ENCODE measurements at regions not wholly inside any gene's neighbourhood (a gene's known extent, or its start where the extent isn't known, plus 50 kb on each side); places are given as distances from the start of the nearest gene placed in this dataset.

DNA sequence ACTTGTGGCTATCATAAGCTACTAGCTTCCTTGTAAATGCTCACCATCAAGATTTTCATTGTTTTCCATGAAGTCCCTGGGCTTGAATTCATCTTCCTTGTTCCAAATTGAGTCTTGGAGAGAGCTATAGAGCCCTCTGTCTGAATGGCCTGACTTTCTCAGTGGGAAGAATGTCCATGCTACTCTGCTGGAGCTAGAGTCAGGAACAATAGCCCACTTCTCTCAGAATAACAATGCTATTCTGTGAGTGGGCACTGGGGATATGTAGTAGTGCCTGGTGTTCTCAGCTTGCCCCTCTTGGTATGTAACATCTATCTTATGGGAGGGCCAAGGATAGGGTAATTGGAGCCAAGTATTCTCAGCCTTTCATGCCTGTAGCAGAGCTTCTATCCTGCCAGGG lies 127.6 kb upstream of the TRHDE start:
- H3K4me3 ChIP-seq (ENCODE audit: control insufficient read depth in 1 of 2, extremely low read depth in 1 of 2, low read length in 1 of 2): no peak overlapping the region
- no peak overlapping the region for H3K27ac ChIP-seq (ENCODE audit: low read length)
- H3K9me3 ChIP-seq: no peaks in the 10 kb centered on the region
- ATAC-seq (replicated peaks in 1 of 4) (no peak), DNase-seq (no peak)
- H3K36me3 ChIP-seq (ENCODE audit: control insufficient read depth in 2 of 2, extremely low read depth in 1 of 2, insufficient read depth in 1 of 2, low read length in 1 of 2): no peaks in the 10 kb centered on the region
- no peaks in the 10 kb centered on the region for H3K9me3 Mint-ChIP-seq
- peaks cover 0 to 3% of the 10 kb centered on the region in 2 experiments for H3K27me3 ChIP-seq (replicated peaks in 1 of 2; ENCODE audit: control insufficient read depth in 2 of 2, extremely low read depth in 1 of 2, insufficient read depth in 2 of 2, low read length in 1 of 2)
- ChIA-PET CTCF (interaction anchor here in 1 of 2 donors (0.6 kb wide), 1 partner anchor 9 kb away, joined by 5 read pairs; no protein-coding TSS in a partner anchor), POLR2A (no interaction called here)
- H3K27me3 Mint-ChIP-seq: no peaks in the 10 kb centered on the region
- no peak overlapping the region for H3K4me3 Mint-ChIP-seq
- no peaks in the 10 kb centered on the region for H3K36me3 Mint-ChIP-seq
- no peaks in the 10 kb centered on the region for H3K4me1 ChIP-seq (ENCODE audit: control insufficient read depth in 1 of 2, extremely low read depth in 1 of 2, insufficient read depth in 2 of 2, low read length in 2 of 2)
- H3K4me1 Mint-ChIP-seq: no peaks in the 10 kb centered on the region
- no peak overlapping the region for H3K27ac Mint-ChIP-seq

DNA sequence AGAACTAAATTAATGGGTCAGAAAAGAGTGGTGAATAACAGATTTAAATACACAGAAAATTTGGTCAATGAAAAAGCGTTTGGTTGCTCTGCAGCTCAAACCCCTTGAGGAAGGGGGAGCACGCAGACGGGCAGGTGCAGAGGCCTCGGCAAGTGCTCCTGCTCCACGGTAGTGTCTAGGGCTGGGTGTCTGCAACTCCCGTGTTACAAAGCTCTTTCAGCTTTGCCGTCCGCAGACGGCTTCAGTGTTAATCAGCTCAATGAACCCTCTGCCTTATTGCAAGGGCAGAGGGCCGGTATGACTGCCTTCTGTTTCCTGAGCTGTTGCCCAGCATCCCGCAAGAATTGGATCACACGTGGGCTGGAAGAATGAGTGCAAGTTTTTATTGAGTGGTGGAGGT lies 125.7 kb upstream of the TRHDE start:
- no peak overlapping the region for H3K27ac ChIP-seq (ENCODE audit: low read length)
- H3K9me3 ChIP-seq: no peaks in the 10 kb centered on the region
- Mint-ChIP-seq H3K27ac (no peak overlapping the region), H3K4me3 (no peak overlapping the region), H3K36me3 (no peaks in the 10 kb centered on the region), H3K27me3 (no peaks in the 10 kb centered on the region), H3K9me3 (no peaks in the 10 kb centered on the region), H3K4me1 (no peaks in the 10 kb centered on the region)
- H3K36me3 ChIP-seq (ENCODE audit: control insufficient read depth in 2 of 2, extremely low read depth in 1 of 2, insufficient read depth in 1 of 2, low read length in 1 of 2): no peaks in the 10 kb centered on the region
- no peak for ATAC-seq (replicated peaks in 1 of 4)
- DNase-seq: no peak
- H3K27me3 ChIP-seq (replicated peaks in 1 of 2; ENCODE audit: control insufficient read depth in 2 of 2, extremely low read depth in 1 of 2, insufficient read depth in 2 of 2, low read length in 1 of 2): peaks cover 0 to 3% of the 10 kb centered on the region in 2 experiments
- WGBS (ENCODE audit: insufficient coverage): 79% methylated on average over 10 of the region's 12 CpGs
- no peaks in the 10 kb centered on the region for H3K4me1 ChIP-seq (ENCODE audit: control insufficient read depth in 1 of 2, extremely low read depth in 1 of 2, insufficient read depth in 2 of 2, low read length in 2 of 2)
- H3K4me3 ChIP-seq (ENCODE audit: control insufficient read depth in 1 of 2, extremely low read depth in 1 of 2, low read length in 1 of 2): no peak overlapping the region
- POLR2A ChIA-PET: no interaction called here
- CTCF ChIA-PET: no interaction called here

DNA sequence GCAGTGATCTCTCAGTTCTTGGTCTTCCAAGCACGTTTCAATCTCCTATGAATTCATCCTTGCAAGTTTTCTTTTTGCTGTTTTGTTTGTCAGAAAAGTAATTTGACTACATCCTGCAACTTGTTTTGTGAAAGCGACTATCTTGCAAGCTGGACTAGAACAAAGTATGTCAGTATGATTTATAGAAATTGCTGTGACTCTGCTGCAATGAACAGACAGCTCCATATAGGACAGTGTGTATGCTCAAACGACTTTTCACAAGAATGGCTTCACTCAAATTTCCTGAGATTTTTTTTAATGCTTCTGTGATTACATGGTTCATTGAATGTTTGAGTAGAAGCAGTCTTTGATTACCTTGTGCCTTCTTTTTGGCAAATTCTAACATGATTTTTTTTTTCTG lies 123.5 kb upstream of the TRHDE start:
- Mint-ChIP-seq H3K27ac (no peak overlapping the region), H3K27me3 (no peaks in the 10 kb centered on the region), H3K4me1 (no peaks in the 10 kb centered on the region), H3K9me3 (no peaks in the 10 kb centered on the region), H3K36me3 (no peaks in the 10 kb centered on the region), H3K4me3 (no peak overlapping the region)
- no peak overlapping the region for H3K27ac ChIP-seq (ENCODE audit: low read length)
- DNase-seq (no peak), ATAC-seq (replicated peaks in 1 of 4) (no peak)
- no peak overlapping the region for H3K4me3 ChIP-seq (ENCODE audit: control insufficient read depth in 1 of 2, extremely low read depth in 1 of 2, low read length in 1 of 2)
- 50% methylated on average over 2 of the region's 3 CpGs for WGBS (ENCODE audit: insufficient coverage)
- ChIA-PET POLR2A (no interaction called here), CTCF (no interaction called here)
- H3K27me3 ChIP-seq (replicated peaks in 1 of 2; ENCODE audit: control insufficient read depth in 2 of 2, extremely low read depth in 1 of 2, insufficient read depth in 2 of 2, low read length in 1 of 2): no peaks in the 10 kb centered on the region
- H3K9me3 ChIP-seq: no peaks in the 10 kb centered on the region
- no peaks in the 10 kb centered on the region for H3K4me1 ChIP-seq (ENCODE audit: control insufficient read depth in 1 of 2, extremely low read depth in 1 of 2, insufficient read depth in 2 of 2, low read length in 2 of 2)
- H3K36me3 ChIP-seq (ENCODE audit: control insufficient read depth in 2 of 2, extremely low read depth in 1 of 2, insufficient read depth in 1 of 2, low read length in 1 of 2): no peaks in the 10 kb centered on the region

- Mint-ChIP-seq H3K36me3 (no peaks in the 10 kb centered on the region), H3K27ac (no peak overlapping the region), H3K4me1 (no peaks in the 10 kb centered on the region), H3K27me3 (peaks cover 0 to 3% of the 10 kb centered on the region in 2 donors), H3K9me3 (peaks cover 0 to 3% (median 0%) of the 10 kb centered on the region in 3 donors), H3K4me3 (no peak overlapping the region)
- H3K4me3 ChIP-seq (ENCODE audit: control insufficient read depth in 1 of 2, extremely low read depth in 1 of 2, low read length in 1 of 2): no peak overlapping the region
- DNase-seq: no peak
- no peak overlapping the region for H3K27ac ChIP-seq (ENCODE audit: low read length)
- H3K27me3 ChIP-seq (replicated peaks in 1 of 2; ENCODE audit: control insufficient read depth in 2 of 2, extremely low read depth in 1 of 2, insufficient read depth in 2 of 2, low read length in 1 of 2): no peaks in the 10 kb centered on the region
- 38% methylated on average over 1 of the region's 2 CpGs for WGBS (ENCODE audit: insufficient coverage)
- ChIA-PET POLR2A (no interaction called here), CTCF (no interaction called here)
- ATAC-seq (replicated peaks in 1 of 4): no peak
- H3K9me3 ChIP-seq: no peaks in the 10 kb centered on the region
- H3K4me1 ChIP-seq (ENCODE audit: control insufficient read depth in 1 of 2, extremely low read depth in 1 of 2, insufficient read depth in 2 of 2, low read length in 2 of 2): no peaks in the 10 kb centered on the region
- H3K36me3 ChIP-seq (ENCODE audit: control insufficient read depth in 2 of 2, extremely low read depth in 1 of 2, insufficient read depth in 1 of 2, low read length in 1 of 2): no peaks in the 10 kb centered on the region
These were observed 109.3 kb upstream of the TRHDE start for GRCh38 chr12:72162875-72163274.

DNA sequence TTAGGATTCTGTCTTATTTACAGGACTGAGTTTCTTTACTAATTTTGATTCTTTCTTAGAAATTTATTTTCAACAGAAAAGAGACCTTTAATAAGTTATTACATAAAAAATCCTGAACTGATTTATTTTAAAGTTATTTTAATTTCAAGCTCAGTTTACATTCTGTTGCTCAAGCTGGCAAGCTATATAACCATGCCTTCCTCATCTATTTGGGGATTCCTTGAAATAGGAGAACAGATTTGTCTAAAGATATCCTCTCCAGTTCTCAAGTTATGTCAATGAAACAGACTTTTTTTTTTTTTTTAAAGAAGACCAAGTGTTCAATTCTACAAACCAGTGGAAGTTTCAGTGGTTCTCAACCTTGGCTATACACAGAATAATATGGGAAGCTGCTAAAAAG lies 103.3 kb upstream of the TRHDE start:
- Mint-ChIP-seq H3K4me1 (no peaks in the 10 kb centered on the region), H3K4me3 (no peak overlapping the region), H3K27ac (no peak overlapping the region), H3K9me3 (peaks cover 0 to 3% (median 0%) of the 10 kb centered on the region in 3 donors), H3K36me3 (no peaks in the 10 kb centered on the region), H3K27me3 (peaks cover 0 to 3% of the 10 kb centered on the region in 2 donors)
- ATAC-seq (replicated peaks in 1 of 4): no peak
- DNase-seq: no peak
- no peak overlapping the region for H3K4me3 ChIP-seq (ENCODE audit: control insufficient read depth in 1 of 2, extremely low read depth in 1 of 2, low read length in 1 of 2)
- POLR2A ChIA-PET: no interaction called here
- H3K36me3 ChIP-seq (ENCODE audit: control insufficient read depth in 2 of 2, extremely low read depth in 1 of 2, insufficient read depth in 1 of 2, low read length in 1 of 2): no peaks in the 10 kb centered on the region
- no peaks in the 10 kb centered on the region for H3K9me3 ChIP-seq
- H3K27me3 ChIP-seq (replicated peaks in 1 of 2; ENCODE audit: control insufficient read depth in 2 of 2, extremely low read depth in 1 of 2, insufficient read depth in 2 of 2, low read length in 1 of 2): no peaks in the 10 kb centered on the region
- CTCF ChIA-PET: no interaction called here
- H3K4me1 ChIP-seq (ENCODE audit: control insufficient read depth in 1 of 2, extremely low read depth in 1 of 2, insufficient read depth in 2 of 2, low read length in 2 of 2): no peaks in the 10 kb centered on the region
- no peak overlapping the region for H3K27ac ChIP-seq (ENCODE audit: low read length)

- POLR2A ChIA-PET: no interaction called here
- CTCF ChIA-PET: no interaction called here
- WGBS (ENCODE audit: insufficient coverage): 100% methylated on average over 1 of the region's 4 CpGs
- no peaks in the 10 kb centered on the region for H3K4me1 Mint-ChIP-seq
- Histone ChIP-seq H3K9me3 (no peaks in the 10 kb centered on the region), H3K4me1 (ENCODE audit: control insufficient read depth in 1 of 2, extremely low read depth in 1 of 2, insufficient read depth in 2 of 2, low read length in 2 of 2) (no peaks in the 10 kb centered on the region), H3K27ac (ENCODE audit: low read length) (no peak overlapping the region), H3K27me3 (replicated peaks in 1 of 2; ENCODE audit: control insufficient read depth in 2 of 2, extremely low read depth in 1 of 2, insufficient read depth in 2 of 2, low read length in 1 of 2) (no peaks in the 10 kb centered on the region), H3K4me3 (ENCODE audit: control insufficient read depth in 1 of 2, extremely low read depth in 1 of 2, low read length in 1 of 2) (no peak overlapping the region), H3K36me3 (ENCODE audit: control insufficient read depth in 2 of 2, extremely low read depth in 1 of 2, insufficient read depth in 1 of 2, low read length in 1 of 2) (no peaks in the 10 kb centered on the region)
- H3K36me3 Mint-ChIP-seq: no peaks in the 10 kb centered on the region
- no peak for DNase-seq
- no peak overlapping the region for H3K27ac Mint-ChIP-seq
- H3K27me3 Mint-ChIP-seq: no peaks in the 10 kb centered on the region
- no peak overlapping the region for H3K4me3 Mint-ChIP-seq
- ATAC-seq (replicated peaks in 1 of 4): no peak
- H3K9me3 Mint-ChIP-seq: no peaks in the 10 kb centered on the region
These were observed 98.2 kb upstream of the TRHDE start for GRCh38 chr12:72173974-72174373.

DNA sequence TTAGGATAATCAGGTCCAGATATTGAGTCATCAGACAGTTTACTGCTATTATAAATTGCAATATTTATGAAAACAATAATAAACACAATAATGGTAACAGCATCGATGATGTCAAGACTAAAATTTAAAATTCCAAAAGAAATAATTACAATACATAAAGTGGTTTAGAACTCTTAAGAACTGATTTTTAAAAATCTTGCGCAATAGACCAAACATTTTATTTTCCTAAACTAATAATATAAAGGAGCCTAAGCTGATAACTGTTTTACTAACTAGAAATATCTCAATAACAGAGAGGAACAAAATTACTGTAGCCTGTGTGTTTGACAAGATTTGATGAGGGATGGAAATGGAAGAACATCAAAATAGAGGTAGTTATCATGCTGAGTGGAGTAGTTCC lies 93.9 kb upstream of the TRHDE start:
- WGBS (ENCODE audit: insufficient coverage): no CpG with 5 or more reads among the region's 2 CpGs
- H3K9me3 ChIP-seq: no peaks in the 10 kb centered on the region
- no peak overlapping the region for H3K4me3 ChIP-seq (ENCODE audit: control insufficient read depth in 1 of 2, extremely low read depth in 1 of 2, low read length in 1 of 2)
- ChIA-PET POLR2A (no interaction called here), CTCF (no interaction called here)
- H3K36me3 ChIP-seq (ENCODE audit: control insufficient read depth in 2 of 2, extremely low read depth in 1 of 2, insufficient read depth in 1 of 2, low read length in 1 of 2): no peaks in the 10 kb centered on the region
- Mint-ChIP-seq H3K4me1 (no peaks in the 10 kb centered on the region), H3K9me3 (no peaks in the 10 kb centered on the region), H3K27ac (no peak overlapping the region), H3K27me3 (no peaks in the 10 kb centered on the region), H3K36me3 (no peaks in the 10 kb centered on the region), H3K4me3 (no peak overlapping the region)
- no peak overlapping the region for H3K27ac ChIP-seq (ENCODE audit: low read length)
- ATAC-seq (replicated peaks in 1 of 4): no peak
- H3K27me3 ChIP-seq (replicated peaks in 1 of 2; ENCODE audit: control insufficient read depth in 2 of 2, extremely low read depth in 1 of 2, insufficient read depth in 2 of 2, low read length in 1 of 2): no peaks in the 10 kb centered on the region
- no peaks in the 10 kb centered on the region for H3K4me1 ChIP-seq (ENCODE audit: control insufficient read depth in 1 of 2, extremely low read depth in 1 of 2, insufficient read depth in 2 of 2, low read length in 2 of 2)
- DNase-seq: no peak

Data from T-cell (primary cell).